Epithelial cell of esophagus (primary cell): ENCODE measurements at regions not wholly inside any gene's neighbourhood (a gene's known extent, or its start where the extent isn't known, plus 50 kb on each side); places are given as distances from the start of the nearest gene placed in this dataset.

Experiments used
- DNase-seq: peaks from one replicate; pipeline ENCODE4 v3.0.0; 2010; ENCODE audit warnings: low read depth
- H3K4me3 ChIP-seq: 2 replicates; pipeline ENCODE4 v1.5.1; 2011; ENCODE audit warnings: mild to moderate bottlenecking, low read length, control low read depth
- CTCF ChIP-seq: IDR thresholded peaks from 2 replicates; pipeline ENCODE4 v1.5.1; 2011; ENCODE audit warnings: low read depth, mild to moderate bottlenecking, low read length, control low read depth, inconsistent platforms; ENCODE audit not compliant: insufficient read depth; ENCODE audit errors: missing control alignments

DNA sequence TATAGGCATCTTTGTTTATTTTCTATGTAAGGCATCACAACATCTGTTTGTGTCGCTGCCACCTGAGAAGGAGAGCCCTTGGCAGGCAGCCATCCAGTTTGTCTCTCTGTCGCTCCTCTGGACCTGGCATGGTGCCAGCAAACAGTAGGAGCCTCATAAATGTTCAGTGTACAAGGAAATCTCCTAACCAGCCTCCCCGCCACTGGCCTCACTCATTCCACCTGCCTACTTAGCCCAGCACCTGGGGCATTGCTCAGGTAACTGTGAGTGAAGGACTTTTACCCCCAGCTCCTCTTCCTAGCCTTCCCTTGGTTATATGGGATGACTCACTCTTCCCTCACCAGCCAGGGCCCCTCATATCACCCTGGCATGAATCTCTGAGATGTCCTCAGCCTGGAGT is 61.7 kb upstream of the NPTX2 start:
- DNase-seq: no peak
- H3K4me3 ChIP-seq: no peak overlapping the region
- TF ChIP-seq CTCF: no peak

DNA sequence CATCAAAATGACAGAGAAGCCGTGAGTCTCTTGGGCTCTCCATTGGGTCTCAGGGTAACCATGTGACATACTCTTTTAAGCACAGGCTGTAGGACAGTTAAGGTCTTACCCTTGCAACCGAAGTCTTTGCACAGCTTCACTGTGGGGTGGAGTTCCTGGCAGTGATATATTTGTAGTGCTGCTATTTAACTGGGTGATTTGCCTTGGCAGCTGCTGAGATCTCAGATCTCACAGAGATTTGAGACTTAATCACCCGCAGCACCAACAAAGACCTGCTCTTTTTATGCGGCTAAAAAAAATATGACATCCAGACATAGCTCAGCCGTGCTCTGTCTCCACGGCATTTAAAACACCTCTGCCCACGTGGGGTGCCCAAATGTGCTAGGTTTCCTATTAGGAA is 63.4 kb upstream of the NPTX2 start:
- no peak for TF ChIP-seq CTCF
- no peak for DNase-seq
- H3K4me3 ChIP-seq: no peak overlapping the region

- no peak for TF ChIP-seq CTCF
- H3K4me3 ChIP-seq: no peak overlapping the region
- DNase-seq: no peak
Observed at GRCh38 chr7:98551611-98552273, 65.3 kb upstream of the NPTX2 start.

- DNase-seq: no peak
- TF ChIP-seq CTCF: no peak
Observed at GRCh38 chr7:98548971-98549370, 68.1 kb upstream of the NPTX2 start.

GRCh38 chr7:98548370-98548769 is 68.7 kb upstream of the NPTX2 start:
- DNase-seq: no peak
- no peak overlapping the region for H3K4me3 ChIP-seq
- TF ChIP-seq CTCF: no peak

More at GRCh38 chr7:98548971-98549370, 68.1 kb upstream of the NPTX2 start:
- H3K4me3 ChIP-seq: no peak overlapping the region

DNA sequence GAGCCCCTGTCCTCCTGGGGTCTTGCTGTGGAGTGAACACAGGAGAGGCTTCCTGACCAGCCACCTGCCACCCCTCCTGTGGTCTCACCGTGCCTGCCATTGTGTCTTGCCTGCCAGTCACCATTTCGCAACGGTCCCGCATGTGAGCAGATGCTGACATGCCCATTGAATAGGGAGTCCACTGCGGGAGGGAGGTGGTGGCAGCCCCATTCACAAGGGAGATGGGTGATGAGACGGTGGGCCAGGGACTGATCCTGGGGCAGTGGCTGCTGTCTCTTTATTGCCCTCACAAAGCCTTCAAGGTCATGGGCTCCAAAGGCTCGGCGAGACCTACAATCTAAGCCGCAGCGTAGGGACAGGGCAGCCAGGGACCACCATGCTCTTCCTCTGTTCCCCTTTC is 76.0 kb upstream of the NPTX2 start:
- TF ChIP-seq CTCF: no peak
- no peak overlapping the region for H3K4me3 ChIP-seq
- no peak for DNase-seq

DNA sequence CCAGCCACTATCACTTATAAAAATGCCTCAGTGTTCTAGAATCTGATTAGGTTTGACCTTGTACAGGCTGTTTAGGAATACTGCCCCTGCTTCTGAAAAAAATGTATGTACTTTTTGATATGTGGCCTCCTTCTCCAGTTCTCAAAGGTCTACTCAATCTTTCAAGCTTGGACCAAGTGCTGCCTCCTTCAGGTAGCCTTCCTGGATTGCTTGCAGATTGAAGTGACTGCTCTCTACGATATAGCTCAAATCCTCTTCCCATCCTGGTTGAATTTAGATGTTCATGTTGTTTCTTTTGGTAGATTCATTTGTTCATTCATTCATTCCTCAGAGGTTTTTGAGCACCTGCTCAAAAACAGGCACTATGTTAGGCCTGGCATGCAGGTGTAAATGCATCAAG is 77.2 kb upstream of the NPTX2 start:
- no peak for DNase-seq
- no peak overlapping the region for H3K4me3 ChIP-seq
- TF ChIP-seq CTCF: no peak
